Body of pancreas (tissue), 4 donors: ENCODE measurements at regions not wholly inside any gene's neighbourhood (a gene's known extent, or its start where the extent isn't known, plus 50 kb on each side); places are given as distances from the start of the nearest gene placed in this dataset.

Source experiments
- ATAC-seq: fragments of 150-250 bp; one replicate; pipeline ENCODE4 v1.9.1; 2016
- DNase-seq, 4 donors: peaks; one replicate each; pipeline ENCODE4 v3.0.0-alpha.2; 2019
- H3K27ac ChIP-seq, 4 donors: fragments of 200-600 bp; sonication (generic); 1 replicate in 3 of 4; 2 replicates in 1 of 4; pipeline versions ENCODE4 v1.5.1 to v1.6.1; 2016 to 2019; ENCODE audit warnings: mild to moderate bottlenecking in 1 of 4, mixed read lengths in 1 of 4, moderate library complexity in 1 of 4
- H3K27me3 ChIP-seq, 2 donors: fragments of 200-600 bp; sonication (generic); one replicate each; pipeline ENCODE4 v1.6.0; 2016; ENCODE audit warnings: mild to moderate bottlenecking in 1 of 2
- H3K36me3 ChIP-seq, 2 donors: fragments of 200-600 bp; sonication (generic); replicated peaks in 1 of 2; 2 replicates each; pipeline ENCODE4 v1.5.1; 2016; ENCODE audit warnings: low read depth in 2 of 2; ENCODE audit not compliant: insufficient read depth in 1 of 2
- H3K4me1 ChIP-seq: fragments of 200-600 bp; sonication (generic); one replicate; pipeline ENCODE4 v1.6.0; 2016
- H3K4me3 ChIP-seq, 2 donors: fragments of 200-600 bp; sonication (generic); 1 replicate in 1 of 2; 2 replicates in 1 of 2; pipeline ENCODE4 v1.5.1; 2016 to 2019
- H3K9me3 ChIP-seq, 3 donors: fragments of 200-600 bp; sonication (generic); 1 replicate in 2 of 3; 2 replicates in 1 of 3; pipeline ENCODE4 v1.5.1; 2016
- CTCF ChIP-seq, 7 experiments: fragments of 450-650 bp in 4 of 7; fragments of 200-600 bp in 3 of 7; sonication (generic) in 3 of 7; IDR thresholded peaks; one replicate each; pipeline ENCODE4 v1.5.1; 2016 to 2019; ENCODE audit warnings: antibody characterized with exemption in 7 of 7
- POLR2A ChIP-seq, 3 donors: fragments of 450-650 bp; IDR thresholded peaks; one replicate each; pipeline ENCODE4 v1.6.1; 2016; ENCODE audit warnings: antibody characterized with exemption in 3 of 3, mild to moderate bottlenecking in 2 of 3
- WGBS, 2 donors: methylation state at CpG; one replicate each; pipeline ENCODE4 v1.1.5; 2017; 5-methylcytosine and 5-hydroxymethylcytosine counted together
- intact Hi-C: fragments of 100-400 bp; cut with DNase I; formaldehyde crosslinking; loops from one replicate; pipeline ENCODE4 v1.15.1; 2023

DNA sequence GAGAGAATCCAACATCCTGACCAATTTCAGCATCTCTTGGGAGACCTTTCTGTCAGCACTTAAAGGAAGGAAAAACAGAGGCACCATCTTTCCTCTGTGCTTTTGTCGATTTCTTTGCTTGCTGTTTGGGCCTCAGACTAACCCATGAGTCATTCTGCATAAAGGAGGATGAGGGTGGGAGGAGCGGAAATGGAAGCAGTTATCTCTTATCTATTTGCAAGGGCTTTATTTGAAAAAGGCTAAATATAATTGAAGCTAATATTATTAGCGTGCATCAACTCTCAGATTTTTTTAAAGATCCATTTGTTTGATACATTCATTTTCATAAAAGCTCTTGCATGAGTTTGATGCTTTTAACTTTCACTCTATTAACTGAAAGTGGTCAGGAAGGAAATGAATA, 72.9 kb downstream of the ZNF622 start:
- H3K36me3 ChIP-seq: no peaks in the 10 kb centered on the region
- TF ChIP-seq POLR2A (IDR thresholded peaks at IDR 0.05): no peak
- TF ChIP-seq CTCF (IDR thresholded peaks at IDR 0.05): no peak
- WGBS, 2 donors: 61 to 63% methylated on average over 3 of the region's 3 CpGs
- H3K4me1 ChIP-seq: no peaks in the 10 kb centered on the region
- no peak overlapping the region for H3K27ac ChIP-seq
- H3K9me3 ChIP-seq: no peaks in the 10 kb centered on the region
- intact Hi-C loops: no loop called here
- ATAC-seq: no peak
- no peak overlapping the region for H3K4me3 ChIP-seq
- no peaks in the 10 kb centered on the region for H3K27me3 ChIP-seq
- DNase-seq: no peak

- Histone ChIP-seq H3K27me3 (no peaks in the 10 kb centered on the region), H3K36me3 (no peaks in the 10 kb centered on the region), H3K27ac (no peak overlapping the region), H3K4me3 (no peak overlapping the region), H3K9me3 (no peaks in the 10 kb centered on the region), H3K4me1 (peaks cover 3% of the 10 kb centered on the region)
- ATAC-seq (no peak), DNase-seq (no peak)
- TF ChIP-seq CTCF (IDR thresholded peaks at IDR 0.05): no peak
- no peak for TF ChIP-seq POLR2A (IDR thresholded peaks at IDR 0.05)
- intact Hi-C loops: no loop called here
- WGBS, 2 donors: 74 to 79% methylated on average over 8 of the region's 8 CpGs
Observed at GRCh38 chr5:16391858-16392649, 73.5 kb downstream of the ZNF622 start.

GRCh38 chr5:16390825-16391224, 74.8 kb downstream of the ZNF622 start:
- TF ChIP-seq POLR2A (IDR thresholded peaks at IDR 0.05) (no peak), CTCF (IDR thresholded peaks at IDR 0.05) (no peak)
- Histone ChIP-seq H3K4me3 (no peak overlapping the region), H3K27me3 (no peaks in the 10 kb centered on the region), H3K36me3 (no peaks in the 10 kb centered on the region), H3K4me1 (peaks cover 15% of the 10 kb centered on the region), H3K9me3 (no peaks in the 10 kb centered on the region), H3K27ac (no peak overlapping the region)
- intact Hi-C loops: no loop called here
- DNase-seq (no peak), ATAC-seq (no peak)
- WGBS, 2 donors: 70 to 85% methylated on average over 1 of the region's 1 CpG

GRCh38 chr5:16385516-16386090, 80.0 kb downstream of the ZNF622 start:
- WGBS, 2 donors: 44 to 56% methylated on average over 3 of the region's 3 CpGs
- Histone ChIP-seq H3K36me3 (no peaks in the 10 kb centered on the region), H3K27ac (peak overlapping the region in 1 of 4 donors; percentile 47), H3K27me3 (no peaks in the 10 kb centered on the region), H3K9me3 (no peaks in the 10 kb centered on the region), H3K4me1 (peaks cover 42% of the 10 kb centered on the region), H3K4me3 (no peak overlapping the region)
- ATAC-seq (no peak), DNase-seq (no peak)
- intact Hi-C loops: no loop called here
- TF ChIP-seq POLR2A (IDR thresholded peaks at IDR 0.05): no peak
- TF ChIP-seq CTCF (IDR thresholded peaks at IDR 0.05): no peak

DNA sequence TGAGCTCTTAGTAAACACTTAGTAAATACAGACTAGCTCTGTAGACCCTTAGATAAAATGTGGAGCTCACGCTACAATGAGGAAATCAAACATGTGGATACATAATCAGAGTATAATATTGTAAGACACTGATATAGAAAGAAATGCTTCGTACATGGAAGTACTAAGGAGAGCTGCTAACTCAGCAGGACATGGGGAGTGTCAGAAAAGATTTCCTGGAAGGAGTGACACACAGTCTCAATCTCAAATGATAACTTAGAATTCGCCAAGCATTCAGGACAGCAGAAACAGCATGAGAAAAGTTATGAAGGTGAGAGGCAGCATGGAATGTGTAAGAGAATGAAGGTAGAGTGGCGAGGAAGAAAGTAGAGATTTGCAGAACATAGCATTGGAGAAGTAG, 80.8 kb downstream of the ZNF622 start:
- H3K27me3 ChIP-seq: no peaks in the 10 kb centered on the region
- ATAC-seq (no peak), DNase-seq (no peak)
- WGBS, 2 donors: 54 to 64% methylated on average over 4 of the region's 4 CpGs
- intact Hi-C loops: no loop called here
- no peaks in the 10 kb centered on the region for H3K9me3 ChIP-seq
- TF ChIP-seq CTCF (IDR thresholded peaks at IDR 0.05) (no peak), POLR2A (IDR thresholded peaks at IDR 0.05) (no peak)
- H3K27ac ChIP-seq: no peak overlapping the region
- no peaks in the 10 kb centered on the region for H3K36me3 ChIP-seq
- H3K4me1 ChIP-seq: peaks cover 49% of the 10 kb centered on the region
- H3K4me3 ChIP-seq: no peak overlapping the region
